Left lung (tissue), 4 donors: ENCODE measurements at regions not wholly inside any gene's neighbourhood (a gene's known extent, or its start where the extent isn't known, plus 50 kb on each side); places are given as distances from the start of the nearest gene placed in this dataset.

Experiments
- ATAC-seq: fragments of 200-7000 bp; cut with Tn5 transposase; one replicate; pipeline ENCODE4 v1.9.1; 2020; ENCODE audit warnings: moderate library complexity
- DNase-seq, 4 donors: peaks; one replicate each; pipeline ENCODE4 v3.0.0-alpha.2; 2013 to 2020
- H3K27ac ChIP-seq, 2 donors: fragments of 200-600 bp; sonication (generic) in 1 of 2; one replicate each; pipeline versions ENCODE4 v1.5.0 to v1.8.0; 2020 to 2021
- H3K27me3 ChIP-seq, 2 donors: fragments of 200-600 bp; sonication (generic) in 1 of 2; one replicate each; pipeline versions ENCODE4 v1.5.0 to v1.8.0; 2020 to 2021
- H3K36me3 ChIP-seq, 2 donors: fragments of 200-600 bp; sonication (generic) in 1 of 2; one replicate each; pipeline versions ENCODE4 v1.5.0 to v1.8.0; 2020 to 2021
- H3K4me1 ChIP-seq, 2 donors: fragments of 200-600 bp; one replicate each; pipeline ENCODE4 v1.8.0; 2021
- H3K4me3 ChIP-seq, 2 donors: fragments of 200-600 bp; sonication (generic) in 1 of 2; one replicate each; pipeline versions ENCODE4 v1.5.0 to v1.8.0; 2020 to 2021; ENCODE audit warnings: mild to moderate bottlenecking in 1 of 2
- H3K9me3 ChIP-seq, 2 donors: fragments of 200-600 bp; sonication (generic) in 1 of 2; one replicate each; pipeline versions ENCODE4 v1.5.0 to v1.8.0; 2020 to 2021
- CTCF ChIP-seq, 2 donors: fragments of 200-600 bp; sonication (generic) in 1 of 2; IDR thresholded peaks; one replicate each; pipeline versions ENCODE4 v1.5.0 to v1.8.0; 2021; ENCODE audit warnings: antibody characterized with exemption in 2 of 2
- intact Hi-C, 2 donors: fragments of 100-400 bp; cut with DNase I; formaldehyde crosslinking; loops; one replicate each; pipeline versions ENCODE4 v1.11.2 to v1.14.2; 2022
- donor health status: DM: no; HTN: yes; CAD: no.
- donor health status: DM: no; HTN: no; CAD: no.

GRCh38 chr15:97087006-97087741, 756.7 kb downstream of the NR2F2 start:
- ATAC-seq, result no peak
- H3K27me3 ChIP-seq, result peaks cover 0 to 7% of the 10 kb centered on the region in 2 donors
- H3K27ac ChIP-seq, result no peak overlapping the region
- DNase-seq, result no peak
- no peaks in the 10 kb centered on the region for H3K9me3 ChIP-seq
- H3K4me1 ChIP-seq, result no peaks in the 10 kb centered on the region
- H3K36me3 ChIP-seq, result no peaks in the 10 kb centered on the region
- intact Hi-C loops, result no loop called here
- no peak overlapping the region for H3K4me3 ChIP-seq
- no peak for TF ChIP-seq CTCF (IDR thresholded peaks at IDR 0.05)

- no peak for DNase-seq
Measured at GRCh38 chr15:97091093-97091492, 760.6 kb downstream of the NR2F2 start.

DNA sequence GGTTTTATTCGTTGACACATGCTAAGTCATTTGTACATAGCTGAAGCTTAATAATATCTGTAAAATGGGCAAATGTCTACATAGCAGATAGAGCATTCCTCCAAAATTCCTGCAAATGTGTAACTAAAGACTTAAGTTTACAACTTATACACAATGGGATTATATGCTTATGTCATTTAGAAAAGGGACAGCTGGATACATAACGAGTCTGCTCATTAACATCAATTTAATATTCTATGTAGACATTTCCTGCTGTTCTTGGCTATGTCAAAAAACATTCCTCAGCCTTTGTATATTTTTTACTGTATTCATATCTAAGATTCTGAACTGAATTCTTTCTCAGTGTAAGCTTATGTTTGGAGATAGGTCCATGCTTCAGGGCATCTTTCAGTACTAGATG, 762.2 kb downstream of the NR2F2 start:
- DNase-seq, result no peak
- no peaks in the 10 kb centered on the region for H3K4me1 ChIP-seq
- H3K27me3 ChIP-seq, result no peaks in the 10 kb centered on the region
- TF ChIP-seq CTCF (IDR thresholded peaks at IDR 0.05), result no peak
- H3K9me3 ChIP-seq, result no peaks in the 10 kb centered on the region
- no peak overlapping the region for H3K27ac ChIP-seq
- no peak for ATAC-seq
- H3K36me3 ChIP-seq, result no peaks in the 10 kb centered on the region
- no peak overlapping the region for H3K4me3 ChIP-seq
- intact Hi-C loops, result no loop called here

More at GRCh38 chr15:97091093-97091492, 760.6 kb downstream of the NR2F2 start:
- ATAC-seq, result no peak
- H3K4me1 ChIP-seq, result no peaks in the 10 kb centered on the region
- H3K4me3 ChIP-seq, result no peak overlapping the region
- no peak for TF ChIP-seq CTCF (IDR thresholded peaks at IDR 0.05)
- no peaks in the 10 kb centered on the region for H3K9me3 ChIP-seq
- intact Hi-C loops, result no loop called here
- no peaks in the 10 kb centered on the region for H3K27me3 ChIP-seq
- no peaks in the 10 kb centered on the region for H3K36me3 ChIP-seq
- H3K27ac ChIP-seq, result no peak overlapping the region

DNA sequence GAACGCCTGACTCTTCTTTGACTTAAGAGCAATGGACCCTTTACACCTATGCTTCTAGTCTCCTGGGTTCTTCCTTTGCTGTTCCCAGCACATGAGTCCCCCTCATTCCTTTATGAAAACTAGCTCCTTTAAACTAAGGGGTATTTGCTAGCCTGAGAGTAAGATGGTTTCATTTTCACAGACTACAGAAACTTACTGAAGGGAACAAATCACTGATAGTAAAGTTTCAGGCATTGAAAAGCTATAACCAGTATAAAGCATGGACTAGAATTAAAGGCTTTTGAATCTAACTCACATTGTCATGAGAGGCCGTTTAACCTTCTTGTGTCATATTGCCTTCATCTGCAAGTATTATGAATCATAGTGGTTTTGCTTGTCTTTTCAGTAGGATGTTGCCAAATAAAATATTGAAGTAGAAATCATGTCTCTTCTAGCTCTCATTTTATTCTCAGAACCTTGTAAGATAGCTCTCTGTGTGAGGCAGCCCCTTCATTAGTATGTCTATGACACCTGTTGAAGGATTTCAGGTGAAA, 765.9 kb downstream of the NR2F2 start:
- no peak for DNase-seq
- intact Hi-C loops, result no loop called here
- Histone ChIP-seq H3K27ac (no peak overlapping the region), H3K4me1 (no peaks in the 10 kb centered on the region), H3K9me3 (no peaks in the 10 kb centered on the region), H3K27me3 (no peaks in the 10 kb centered on the region), H3K36me3 (no peaks in the 10 kb centered on the region), H3K4me3 (no peak overlapping the region)
- ATAC-seq, result no peak
- no peak for TF ChIP-seq CTCF (IDR thresholded peaks at IDR 0.05)

GRCh38 chr15:97099040-97099439, 768.5 kb downstream of the NR2F2 start:
- no peak overlapping the region for H3K4me3 ChIP-seq
- H3K27ac ChIP-seq, result no peak overlapping the region
- TF ChIP-seq CTCF (IDR thresholded peaks at IDR 0.05), result no peak
- intact Hi-C loops, result no loop called here
- no peaks in the 10 kb centered on the region for H3K27me3 ChIP-seq
- DNase-seq, result no peak
- no peak for ATAC-seq
- H3K36me3 ChIP-seq, result no peaks in the 10 kb centered on the region
- no peaks in the 10 kb centered on the region for H3K4me1 ChIP-seq
- H3K9me3 ChIP-seq, result no peaks in the 10 kb centered on the region
